GM10248 (cell line): ENCODE measurements at regions not wholly inside any gene's neighbourhood (a gene's known extent, or its start where the extent isn't known, plus 50 kb on each side); places are given as distances from the start of the nearest gene placed in this dataset.

Source experiments
- CTCF ChIA-PET: fragments of 300-600 bp; sonication (Branson Sonifier 250); formaldehyde crosslinking; extraction: SDS; loops from one replicate; lab custom pipeline; 2021; ENCODE audit warnings: antibody characterized with exemption; lab: Yijun Ruan, JAX
- POLR2A ChIA-PET: fragments of 350-650 bp; sonication (Branson Sonifier 250); formaldehyde crosslinking; extraction: SDS; loops from one replicate; lab custom pipeline; 2020; ENCODE audit warnings: antibody characterized with exemption; lab: Yijun Ruan, JAX
- DNase-seq: peaks from one replicate; pipeline ENCODE4 v3.0.0; 2012; ENCODE audit errors: extremely low spot score
- TF ChIP-seq, protein P1 (sequence below): IDR thresholded peaks from 2 replicates; pipeline ENCODE4 v1.5.1; 2012; ENCODE audit warnings: mild to moderate bottlenecking, low read depth; ENCODE audit errors: extremely low read depth, missing control alignments, control extremely low read depth

- ChIA-PET CTCF (no interaction called here), POLR2A (no interaction called here)
- DNase-seq: no peak
- TF ChIP-seq, protein P1, sequence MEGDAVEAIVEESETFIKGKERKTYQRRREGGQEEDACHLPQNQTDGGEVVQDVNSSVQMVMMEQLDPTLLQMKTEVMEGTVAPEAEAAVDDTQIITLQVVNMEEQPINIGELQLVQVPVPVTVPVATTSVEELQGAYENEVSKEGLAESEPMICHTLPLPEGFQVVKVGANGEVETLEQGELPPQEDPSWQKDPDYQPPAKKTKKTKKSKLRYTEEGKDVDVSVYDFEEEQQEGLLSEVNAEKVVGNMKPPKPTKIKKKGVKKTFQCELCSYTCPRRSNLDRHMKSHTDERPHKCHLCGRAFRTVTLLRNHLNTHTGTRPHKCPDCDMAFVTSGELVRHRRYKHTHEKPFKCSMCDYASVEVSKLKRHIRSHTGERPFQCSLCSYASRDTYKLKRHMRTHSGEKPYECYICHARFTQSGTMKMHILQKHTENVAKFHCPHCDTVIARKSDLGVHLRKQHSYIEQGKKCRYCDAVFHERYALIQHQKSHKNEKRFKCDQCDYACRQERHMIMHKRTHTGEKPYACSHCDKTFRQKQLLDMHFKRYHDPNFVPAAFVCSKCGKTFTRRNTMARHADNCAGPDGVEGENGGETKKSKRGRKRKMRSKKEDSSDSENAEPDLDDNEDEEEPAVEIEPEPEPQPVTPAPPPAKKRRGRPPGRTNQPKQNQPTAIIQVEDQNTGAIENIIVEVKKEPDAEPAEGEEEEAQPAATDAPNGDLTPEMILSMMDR: no peak
These were observed 482.7 kb downstream of the RIT2 start for GRCh38 chr18:42632801-42633200.

DNA sequence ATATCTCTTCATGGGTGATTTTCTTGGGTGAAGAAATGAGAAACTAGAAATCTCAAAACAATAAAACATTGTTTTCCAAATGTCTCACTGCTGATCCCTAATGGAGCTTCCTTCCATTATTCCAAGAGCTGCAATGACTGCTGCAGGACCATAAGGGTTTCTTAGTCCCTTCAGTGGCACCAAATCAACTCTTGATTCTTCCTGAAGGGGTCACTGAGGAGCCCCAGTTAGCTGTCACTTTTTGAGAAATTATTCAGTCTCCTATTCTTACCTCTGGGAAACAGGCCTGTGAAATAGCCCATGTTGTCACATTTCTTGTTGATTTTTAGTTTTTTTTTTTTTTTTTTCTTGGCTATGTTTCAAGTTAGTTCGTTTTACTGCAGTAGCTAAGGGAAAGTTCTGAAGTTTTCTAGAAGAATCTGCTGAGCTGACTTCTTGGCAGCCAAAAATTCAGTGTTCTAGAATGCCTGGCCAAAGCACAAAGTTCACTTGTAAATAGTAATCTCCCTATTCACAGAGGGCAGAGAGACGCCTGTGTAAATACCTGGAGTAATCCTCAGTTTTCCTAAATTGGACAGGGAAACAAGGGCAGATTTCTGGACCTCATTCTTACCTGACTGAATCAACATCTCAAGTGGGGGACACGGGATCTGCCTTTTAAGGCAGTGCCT lies 480.0 kb downstream of the RIT2 start:
- TF ChIP-seq, protein P1: no peak
- no peak for DNase-seq
- CTCF ChIA-PET: interaction anchor here (2.0 kb wide), 1 partner anchor 12 kb away, joined by 4 read pairs; no protein-coding TSS in a partner anchor
- POLR2A ChIA-PET: interaction anchor here (0.7 kb wide), 1 partner anchor 615 kb away, joined by 4 read pairs; no protein-coding TSS in a partner anchor

GRCh38 chr18:42636309-42636708 lies 479.2 kb downstream of the RIT2 start:
- DNase-seq: no peak
- POLR2A ChIA-PET: no interaction called here
- TF ChIP-seq, protein P1: no peak
- CTCF ChIA-PET: interaction anchor here (2.0 kb wide), 1 partner anchor 12 kb away, joined by 4 read pairs; no protein-coding TSS in a partner anchor

DNA sequence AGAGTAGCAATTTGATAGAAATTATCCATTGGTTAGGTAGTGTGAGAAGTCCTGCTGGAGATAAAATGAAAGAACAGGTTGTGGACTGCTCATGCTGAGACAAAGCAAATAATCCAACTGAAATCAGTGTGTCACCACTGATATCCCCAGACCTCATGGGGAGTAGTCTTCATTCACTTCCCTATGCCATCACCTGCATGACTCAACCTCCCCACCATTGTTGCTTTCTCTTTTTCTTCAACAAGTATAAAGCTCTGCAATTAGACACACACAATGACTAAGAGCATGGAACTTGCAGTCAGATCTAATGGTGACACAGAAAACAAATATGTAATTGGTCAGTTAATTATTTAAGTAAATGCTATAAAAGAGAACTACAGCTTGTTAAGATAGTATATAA lies 475.3 kb downstream of the RIT2 start:
- no peak for DNase-seq
- POLR2A ChIA-PET: no interaction called here
- CTCF ChIA-PET: interaction anchor here (1.0 to 1.2 kb wide), 3 partner anchors 8 to 12 kb away, joined by 3 read pairs; no protein-coding TSS in a partner anchor
- TF ChIP-seq, protein P1: no peak

DNA sequence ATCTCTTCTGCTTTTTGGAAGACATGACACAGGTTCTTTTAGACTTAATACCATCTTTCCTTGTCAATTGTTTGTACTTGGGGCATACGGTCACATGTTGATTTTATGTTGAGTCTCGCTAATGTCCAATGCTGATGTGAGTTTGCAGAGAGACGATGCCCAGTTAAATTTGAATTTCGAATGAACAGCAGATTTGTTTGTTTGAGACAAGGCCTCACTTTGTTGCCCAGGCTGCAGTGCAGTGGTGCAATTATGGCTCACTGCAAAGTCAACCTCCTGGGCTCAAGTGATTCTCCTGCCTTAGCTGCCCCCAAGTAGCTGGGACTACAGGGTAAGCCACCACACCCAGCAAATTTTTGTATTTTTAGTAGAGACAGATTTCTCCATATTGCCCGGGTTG lies 473.5 kb downstream of the RIT2 start:
- TF ChIP-seq, protein P1: no peak
- ChIA-PET CTCF (no interaction called here), POLR2A (no interaction called here)
- no peak for DNase-seq

- CTCF ChIA-PET: no interaction called here
- POLR2A ChIA-PET: no interaction called here
- TF ChIP-seq, protein P1: no peak
These were observed 470.8 kb downstream of the RIT2 start for GRCh38 chr18:42644729-42645131.

More at GRCh38 chr18:42644729-42645131, 470.8 kb downstream of the RIT2 start:
- DNase-seq: no peak
